GM12878 (cell line): ENCODE measurements at regions not wholly inside any gene's neighbourhood (a gene's known extent, or its start where the extent isn't known, plus 50 kb on each side); places are given as distances from the start of the nearest gene placed in this dataset.

Experiments
- ATAC-seq: fragments of 200-7000 bp; cut with Tn5 transposase; 3 replicates; pipeline ENCODE4 v1.9.1; 2020; ENCODE audit warnings: mild to moderate bottlenecking, moderate library complexity
- BruUV-seq: library from RNA; stranded (reverse); fragments of 400-500 nt; replicated peaks from 2 replicates; lab custom pipeline; 2021; lab: Mats Ljungman, UMichigan
- CTCF ChIA-PET: fragments of 300-600 bp; sonication (Branson Sonifier 250); formaldehyde crosslinking; extraction: SDS; loops from one replicate; lab custom pipeline; 2021; ENCODE audit warnings: inconsistent platforms; lab: Yijun Ruan, JAX
- POLR2A ChIA-PET: fragments of 350-600 bp; formaldehyde crosslinking; extraction: SDS; loops from one replicate; lab custom pipeline; 2021; ENCODE audit warnings: inconsistent platforms; lab: Charles Lee
- RAD21 ChIA-PET: fragments of 300-600 bp; sonication (Branson Sonifier 250); formaldehyde crosslinking; loops from one replicate; lab custom pipeline; 2023; ENCODE audit warnings: antibody characterized with exemption; ENCODE audit not compliant: unreplicated experiment; lab: Charles Lee
- SMC1A ChIA-PET: fragments of 300-600 bp; sonication (Branson Sonifier 250); formaldehyde crosslinking; loops from one replicate; lab custom pipeline; 2023; ENCODE audit not compliant: unreplicated experiment, uncharacterized antibody; lab: Charles Lee
- DNase-seq: peaks from one replicate; pipeline ENCODE4 v3.0.0-alpha.2; 2011; ENCODE audit warnings: low read depth, low spot score
- FAIRE-seq: peaks from 3 replicates; lab custom pipeline; 2011; peaks lifted over from hg19 to GRCh38; lab: Jason Lieb, UNC
- H2AFZ ChIP-seq: 2 replicates; pipeline ENCODE4 v1.6.0; 2011; ENCODE audit warnings: low read depth, low read length, control low read depth; ENCODE audit not compliant: control insufficient read depth
- H3K27ac ChIP-seq: 2 replicates; pipeline ENCODE4 v1.5.1; 2011; ENCODE audit warnings: control low read depth; ENCODE audit not compliant: control insufficient read depth, insufficient read depth
- H3K27me3 ChIP-seq, 2 experiments: replicated peaks in 1 of 2; 2 replicates each; pipeline versions ENCODE4 v1.6.0 to v1.6.1; 2011; ENCODE audit warnings: low read length in 1 of 2; ENCODE audit not compliant: control insufficient read depth in 2 of 2, insufficient read depth in 2 of 2
- H3K36me3 ChIP-seq, 2 experiments: 2 replicates each; pipeline ENCODE4 v1.5.1; 2011; ENCODE audit warnings: low read length in 1 of 2; ENCODE audit not compliant: control insufficient read depth in 2 of 2, insufficient read depth in 2 of 2
- H3K4me1 ChIP-seq: 2 replicates; pipeline ENCODE4 v1.6.1; 2011; ENCODE audit warnings: mild to moderate bottlenecking, low read length, moderate library complexity, mixed read lengths; ENCODE audit not compliant: control insufficient read depth, insufficient read depth
- H3K4me2 ChIP-seq: 2 replicates; pipeline ENCODE4 v1.6.0; 2011; ENCODE audit warnings: control low read depth; ENCODE audit not compliant: control insufficient read depth, insufficient read depth
- H3K4me3 ChIP-seq: fragments of 200-600 bp; sonication (generic); 2 replicates; pipeline ENCODE4 v1.5.1; 2016
- H3K79me2 ChIP-seq: 2 replicates; pipeline ENCODE4 v1.6.0; 2011; ENCODE audit warnings: low read length; ENCODE audit not compliant: control insufficient read depth, insufficient read depth
- H3K9ac ChIP-seq: 2 replicates; pipeline ENCODE4 v1.8.0; 2011; ENCODE audit warnings: low read length, control low read depth, mixed read lengths; ENCODE audit not compliant: control insufficient read depth, insufficient read depth
- H3K9me3 ChIP-seq: replicated peaks from 3 replicates; pipeline ENCODE4 v1.5.1; 2011; ENCODE audit warnings: mild to moderate bottlenecking, low read length; ENCODE audit not compliant: control insufficient read depth, insufficient read depth
- H4K20me1 ChIP-seq: 2 replicates; pipeline ENCODE4 v1.6.0; 2011; ENCODE audit not compliant: control insufficient read depth, insufficient read depth
- ZBTB40 ChIP-seq: fragments of 450-650 bp; IDR thresholded peaks from 2 replicates; pipeline ENCODE4 v1.6.1; 2016; ENCODE audit warnings: mild to moderate bottlenecking, moderate library complexity, borderline replicate concordance
- ZNF687 ChIP-seq: fragments of 450-650 bp; IDR thresholded peaks from 2 replicates; pipeline ENCODE4 v1.6.1; 2017; ENCODE audit warnings: mild to moderate bottlenecking, moderate library complexity
- WGBS: methylation state at CpG from one replicate; pipeline ENCODE4 v1.1.6; 2016; ENCODE audit warnings: low lambda C conversion rate; ENCODE audit not compliant: insufficient replicate concordance, insufficient coverage; ENCODE audit errors: missing lambda C conversion rate; 5-methylcytosine and 5-hydroxymethylcytosine counted together
- in situ Hi-C: fragments of 300-500 bp; cut with MboI; formaldehyde crosslinking; loops from 9 replicates; pipeline ENCODE4 v1.14.3; 2018; ENCODE audit warnings: mixed read lengths
- intact Hi-C: fragments of 100-400 bp; cut with micrococcal nuclease; formaldehyde crosslinking; loops from one replicate; pipeline ENCODE4 v1.14.2; 2022; ENCODE audit not compliant: unreplicated experiment

- no peak overlapping the region for H3K4me3 ChIP-seq
- no peaks in the 10 kb centered on the region for H3K4me1 ChIP-seq
- ATAC-seq (no peak), FAIRE-seq (no peak), DNase-seq (no peak)
- no peak overlapping the region for H2AFZ ChIP-seq
- no peak overlapping the region for H3K27ac ChIP-seq
- TF ChIP-seq ZNF687 (no peak), ZBTB40 (no peak)
- H3K4me2 ChIP-seq: no peak overlapping the region
- H4K20me1 ChIP-seq: no peaks in the 10 kb centered on the region
- CTCF ChIA-PET: interaction anchor here (1.2 kb wide), 1 partner anchor 12 kb away, joined by 3 read pairs; no protein-coding TSS in a partner anchor
- in situ Hi-C loops (no loop called here), intact Hi-C loops (no loop called here)
- H3K9me3 ChIP-seq: no peaks in the 10 kb centered on the region
- no peaks in the 10 kb centered on the region for H3K36me3 ChIP-seq
- H3K9ac ChIP-seq: no peak overlapping the region
- POLR2A ChIA-PET: no interaction called here
- no peaks in the 10 kb centered on the region for H3K27me3 ChIP-seq
- RAD21 ChIA-PET: no interaction called here
- no TSS peak for BruUV-seq
- H3K79me2 ChIP-seq: no peaks in the 10 kb centered on the region
- SMC1A ChIA-PET: no interaction called here
- 29% methylated on average over 1 of the region's 1 CpG for WGBS
These were observed 707.8 kb upstream of the GOLIM4 start for GRCh38 chr3:168803536-168803935.
